Fibroblast of lung (primary cell): ENCODE measurements at regions not wholly inside any gene's neighbourhood (a gene's known extent, or its start where the extent isn't known, plus 50 kb on each side); places are given as distances from the start of the nearest gene placed in this dataset.

Experiments
- DNase-seq, 2 donors: peaks; one replicate each; pipeline versions ENCODE4 v3.0.0 to v3.0.0-alpha.2; 2010; ENCODE audit warnings: low read depth in 2 of 2
- H2AFZ ChIP-seq: 2 replicates; pipeline ENCODE4 v1.5.1; 2012; ENCODE audit warnings: low read length, control low read depth, inconsistent platforms
- H3K27ac ChIP-seq: 2 replicates; pipeline ENCODE4 v1.5.1; 2011; ENCODE audit warnings: low read length, control low read depth; ENCODE audit not compliant: insufficient read depth
- H3K27me3 ChIP-seq: 2 replicates; pipeline ENCODE4 v1.5.1; 2011; ENCODE audit warnings: mild to moderate bottlenecking, low read length; ENCODE audit not compliant: control insufficient read depth, insufficient read depth
- H3K36me3 ChIP-seq: 2 replicates; pipeline ENCODE4 v1.5.1; 2011; ENCODE audit warnings: low read length; ENCODE audit not compliant: control insufficient read depth, insufficient read depth
- H3K4me1 ChIP-seq: 2 replicates; pipeline ENCODE4 v1.5.1; 2011; ENCODE audit warnings: low read length; ENCODE audit not compliant: control insufficient read depth, insufficient read depth; ENCODE audit errors: extremely low read depth
- H3K4me2 ChIP-seq: 2 replicates; pipeline ENCODE4 v1.5.1; 2011; ENCODE audit warnings: low read length, control low read depth; ENCODE audit not compliant: insufficient read depth; ENCODE audit errors: extremely low read depth
- H3K4me3 ChIP-seq, 4 experiments: fragments of 200-600 bp in 1 of 4; sonication (generic) in 1 of 4; replicated peaks in 1 of 4; 2 replicates each; pipeline ENCODE4 v1.5.1; 2011 to 2016; ENCODE audit warnings: low read length in 4 of 4, low read depth in 3 of 4, mild to moderate bottlenecking in 3 of 4, control low read depth in 2 of 4, inconsistent platforms in 1 of 4, mixed read lengths in 1 of 4; ENCODE audit not compliant: insufficient read depth in 1 of 4; ENCODE audit errors: control extremely low read depth in 1 of 4
- H3K79me2 ChIP-seq: 2 replicates; pipeline ENCODE4 v1.5.1; 2012; ENCODE audit warnings: mild to moderate bottlenecking, low read length, inconsistent platforms; ENCODE audit not compliant: control insufficient read depth, insufficient read depth
- H3K9ac ChIP-seq: 2 replicates; pipeline ENCODE4 v1.5.1; 2011; ENCODE audit warnings: mild to moderate bottlenecking, low read length, control low read depth; ENCODE audit not compliant: insufficient read depth
- H3K9me3 ChIP-seq: 2 replicates; pipeline ENCODE4 v1.5.1; 2012; ENCODE audit warnings: low read depth, low read length; ENCODE audit not compliant: control insufficient read depth, insufficient read depth
- H4K20me1 ChIP-seq: 2 replicates; pipeline ENCODE4 v1.5.1; 2011; ENCODE audit warnings: low read length; ENCODE audit not compliant: control insufficient read depth, insufficient read depth; ENCODE audit errors: extremely low read depth
- EZH2 ChIP-seq: IDR thresholded peaks from 2 replicates; pipeline ENCODE4 v1.5.1; 2012; ENCODE audit warnings: low read length, control low read depth, mild to moderate bottlenecking; ENCODE audit errors: missing control alignments
- TF ChIP-seq, protein P1 (sequence below), 2 donors: IDR thresholded peaks in 1 of 2; conservative IDR thresholded peaks in 1 of 2; 1 replicate in 1 of 2; 2 replicates in 1 of 2; pipeline ENCODE4 v1.5.1; 2011 to 2012; ENCODE audit warnings: low read length in 2 of 2, control low read depth in 1 of 2, inconsistent platforms in 1 of 2, low read depth in 1 of 2, mild to moderate bottlenecking in 1 of 2

GRCh38 chr6:145350928-145351327 lies 384.4 kb downstream of the EPM2A start:
- H3K4me3 ChIP-seq = no peak overlapping the region

DNA sequence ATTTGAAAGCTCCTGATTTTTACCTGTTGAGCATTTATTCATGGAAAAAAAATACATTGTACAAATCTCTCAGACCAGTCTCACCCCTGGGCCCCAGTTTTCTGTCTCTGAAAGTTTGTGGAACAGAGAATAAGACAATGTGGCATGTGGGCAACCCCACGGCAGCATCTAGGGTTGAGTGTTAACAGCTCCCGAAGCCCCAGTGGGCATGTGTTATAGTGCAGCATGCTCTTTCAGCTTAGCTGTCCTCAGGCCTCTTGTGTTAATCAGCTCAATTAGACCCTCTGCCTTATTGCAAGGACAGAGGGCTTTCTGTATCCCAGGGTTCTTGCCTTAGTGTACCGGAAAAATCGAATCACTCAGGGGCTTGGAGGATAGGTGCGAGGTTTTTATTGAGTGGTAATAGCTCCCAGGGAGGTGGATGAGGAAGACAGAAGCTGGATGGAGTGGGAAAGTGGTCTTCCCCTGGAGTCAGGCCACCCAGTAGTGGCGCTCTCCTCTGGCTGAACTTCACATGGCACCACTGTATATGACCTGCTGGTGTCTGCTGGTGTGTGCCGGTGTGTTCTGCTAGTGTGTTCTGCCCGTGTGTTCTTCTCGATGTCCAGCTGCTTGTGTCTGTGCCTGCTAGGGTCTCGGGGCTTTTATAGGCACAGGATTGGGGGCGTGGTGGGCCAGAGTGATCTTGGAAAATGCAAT lies 382.8 kb downstream of the EPM2A start:
- H4K20me1 ChIP-seq = no peaks in the 10 kb centered on the region

More at GRCh38 chr6:145350928-145351327, 384.4 kb downstream of the EPM2A start:
- Histone ChIP-seq H3K4me2 (no peak overlapping the region), H3K36me3 (no peaks in the 10 kb centered on the region), H4K20me1 (no peaks in the 10 kb centered on the region), H2AFZ (no peak overlapping the region), H3K79me2 (no peaks in the 10 kb centered on the region), H3K27me3 (no peaks in the 10 kb centered on the region), H3K9me3 (no peaks in the 10 kb centered on the region), H3K9ac (no peak overlapping the region), H3K27ac (no peak overlapping the region), H3K4me1 (no peaks in the 10 kb centered on the region)
- no peak for TF ChIP-seq EZH2
- TF ChIP-seq, protein P1, sequence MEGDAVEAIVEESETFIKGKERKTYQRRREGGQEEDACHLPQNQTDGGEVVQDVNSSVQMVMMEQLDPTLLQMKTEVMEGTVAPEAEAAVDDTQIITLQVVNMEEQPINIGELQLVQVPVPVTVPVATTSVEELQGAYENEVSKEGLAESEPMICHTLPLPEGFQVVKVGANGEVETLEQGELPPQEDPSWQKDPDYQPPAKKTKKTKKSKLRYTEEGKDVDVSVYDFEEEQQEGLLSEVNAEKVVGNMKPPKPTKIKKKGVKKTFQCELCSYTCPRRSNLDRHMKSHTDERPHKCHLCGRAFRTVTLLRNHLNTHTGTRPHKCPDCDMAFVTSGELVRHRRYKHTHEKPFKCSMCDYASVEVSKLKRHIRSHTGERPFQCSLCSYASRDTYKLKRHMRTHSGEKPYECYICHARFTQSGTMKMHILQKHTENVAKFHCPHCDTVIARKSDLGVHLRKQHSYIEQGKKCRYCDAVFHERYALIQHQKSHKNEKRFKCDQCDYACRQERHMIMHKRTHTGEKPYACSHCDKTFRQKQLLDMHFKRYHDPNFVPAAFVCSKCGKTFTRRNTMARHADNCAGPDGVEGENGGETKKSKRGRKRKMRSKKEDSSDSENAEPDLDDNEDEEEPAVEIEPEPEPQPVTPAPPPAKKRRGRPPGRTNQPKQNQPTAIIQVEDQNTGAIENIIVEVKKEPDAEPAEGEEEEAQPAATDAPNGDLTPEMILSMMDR (conservative IDR thresholded peaks at IDR 0.05 in 1 of 2, IDR thresholded peaks at IDR 0.05 in 1 of 2; ENCODE audit: low read depth in 1 of 2, low read length in 2 of 2) = no peak
- DNase-seq = no peak

DNA sequence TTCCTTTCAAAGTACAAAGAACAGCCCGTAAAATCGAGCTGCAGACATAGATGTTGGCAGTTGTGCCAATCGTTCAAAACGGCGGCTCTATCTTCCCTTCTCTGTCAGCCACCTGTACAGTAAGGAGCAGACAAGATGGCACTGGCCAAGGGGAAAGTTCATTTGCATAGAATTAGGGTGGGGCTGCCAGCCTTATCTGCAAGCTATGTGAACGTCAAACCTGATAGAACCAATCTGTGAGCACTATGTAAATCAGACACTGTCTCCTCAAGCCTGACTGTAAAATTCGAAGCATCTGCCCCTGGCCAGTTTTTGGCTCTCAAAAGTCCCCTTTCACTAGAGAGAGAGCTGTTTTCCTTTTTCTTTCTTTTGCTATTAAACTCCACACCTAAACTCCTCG lies 374.5 kb downstream of the EPM2A start:
- no peaks in the 10 kb centered on the region for H3K27me3 ChIP-seq
- H3K4me3 ChIP-seq = no peak overlapping the region
- TF ChIP-seq EZH2 = no peak
- TF ChIP-seq, protein P1 (conservative IDR thresholded peaks at IDR 0.05 in 1 of 2, IDR thresholded peaks at IDR 0.05 in 1 of 2; ENCODE audit: low read depth in 1 of 2, low read length in 2 of 2) = no peak
- no peak overlapping the region for H3K9ac ChIP-seq
- no peaks in the 10 kb centered on the region for H3K9me3 ChIP-seq
- no peaks in the 10 kb centered on the region for H4K20me1 ChIP-seq
- H3K79me2 ChIP-seq = no peaks in the 10 kb centered on the region
- no peak overlapping the region for H3K4me2 ChIP-seq
- no peak overlapping the region for H2AFZ ChIP-seq
- no peaks in the 10 kb centered on the region for H3K36me3 ChIP-seq
- H3K4me1 ChIP-seq = no peaks in the 10 kb centered on the region
- DNase-seq = no peak
- no peak overlapping the region for H3K27ac ChIP-seq

More for the DNA sequence above, 382.8 kb downstream of the EPM2A start:
- no peak for DNase-seq
- H3K27me3 ChIP-seq = no peaks in the 10 kb centered on the region
- no peak overlapping the region for H3K9ac ChIP-seq
- no peak overlapping the region for H3K4me2 ChIP-seq
- no peaks in the 10 kb centered on the region for H3K79me2 ChIP-seq
- no peaks in the 10 kb centered on the region for H3K36me3 ChIP-seq
- H3K27ac ChIP-seq = no peak overlapping the region
- H2AFZ ChIP-seq = no peak overlapping the region
- H3K9me3 ChIP-seq = no peaks in the 10 kb centered on the region
- H3K4me1 ChIP-seq = no peaks in the 10 kb centered on the region
- no peak overlapping the region for H3K4me3 ChIP-seq
- no peak for TF ChIP-seq EZH2
- TF ChIP-seq, protein P1 (conservative IDR thresholded peaks at IDR 0.05 in 1 of 2, IDR thresholded peaks at IDR 0.05 in 1 of 2; ENCODE audit: low read depth in 1 of 2, low read length in 2 of 2) = no peak
